Epithelial cell of proximal tubule (primary cell): ENCODE measurements at regions not wholly inside any gene's neighbourhood (a gene's known extent, or its start where the extent isn't known, plus 50 kb on each side); places are given as distances from the start of the nearest gene placed in this dataset.

Experiments
- DNase-seq: peaks from one replicate; pipeline ENCODE4 v3.0.0-alpha.2; 2011; ENCODE audit warnings: low read depth
- H3K4me3 ChIP-seq: 2 replicates; pipeline ENCODE4 v1.5.1; 2011; ENCODE audit warnings: low read depth, mild to moderate bottlenecking, low read length
- CTCF ChIP-seq: conservative IDR thresholded peaks from 2 replicates; pipeline ENCODE4 v1.5.1; 2012; ENCODE audit warnings: low read depth, mild to moderate bottlenecking, low read length

- DNase-seq, result no peak
- no peak overlapping the region for H3K4me3 ChIP-seq
- no peak for TF ChIP-seq CTCF
These were observed 814.3 kb downstream of the BCL11A start for GRCh38 chr2:59739166-59739565.

DNA sequence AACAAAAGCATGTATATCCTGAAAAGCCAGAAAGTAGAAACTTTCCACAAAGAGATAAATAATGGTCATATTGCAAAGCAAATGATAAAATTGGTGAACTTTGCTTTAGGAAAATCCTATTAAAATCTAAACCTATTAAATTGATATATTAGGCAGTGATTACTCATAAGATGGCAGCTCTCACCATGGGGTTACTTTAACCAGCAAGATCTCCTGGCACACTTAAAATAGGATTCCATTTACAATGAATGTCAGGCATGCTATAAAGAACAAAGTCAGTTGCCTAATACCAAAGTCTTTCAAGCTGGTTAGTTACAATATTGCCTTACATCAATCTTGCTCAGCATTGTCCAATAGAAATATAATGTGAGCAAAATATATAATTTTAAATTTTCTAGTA, 816.2 kb downstream of the BCL11A start:
- TF ChIP-seq CTCF, result no peak
- no peak for DNase-seq
- H3K4me3 ChIP-seq, result no peak overlapping the region

DNA sequence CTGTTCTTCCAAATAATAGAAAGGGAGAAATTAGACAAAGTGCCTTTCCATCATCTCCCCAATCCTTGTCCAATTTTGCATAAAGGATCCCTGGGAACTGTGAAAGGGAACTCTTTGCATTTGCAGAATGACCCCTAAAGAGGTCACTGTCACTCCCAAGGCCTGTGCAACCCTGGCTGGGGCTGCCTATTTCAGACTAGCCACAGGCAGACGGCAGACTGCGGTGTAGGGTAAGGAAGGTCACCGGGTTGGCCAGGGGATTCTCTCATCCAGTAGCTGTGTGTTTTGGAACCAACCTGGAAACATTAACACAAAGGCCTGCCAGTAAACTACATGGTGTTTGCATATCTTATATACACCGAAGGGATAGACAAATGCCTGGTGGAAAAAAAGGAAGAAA, 818.7 kb downstream of the BCL11A start:
- no peak for TF ChIP-seq CTCF
- no peak overlapping the region for H3K4me3 ChIP-seq
- DNase-seq, result no peak

- TF ChIP-seq CTCF, result no peak
- no peak for DNase-seq
- no peak overlapping the region for H3K4me3 ChIP-seq
These were observed 819.5 kb downstream of the BCL11A start for GRCh38 chr2:59733970-59734369.

- no peak overlapping the region for H3K4me3 ChIP-seq
- no peak for DNase-seq
- TF ChIP-seq CTCF, result no peak
These were observed 819.9 kb downstream of the BCL11A start for GRCh38 chr2:59733567-59733930.

DNA sequence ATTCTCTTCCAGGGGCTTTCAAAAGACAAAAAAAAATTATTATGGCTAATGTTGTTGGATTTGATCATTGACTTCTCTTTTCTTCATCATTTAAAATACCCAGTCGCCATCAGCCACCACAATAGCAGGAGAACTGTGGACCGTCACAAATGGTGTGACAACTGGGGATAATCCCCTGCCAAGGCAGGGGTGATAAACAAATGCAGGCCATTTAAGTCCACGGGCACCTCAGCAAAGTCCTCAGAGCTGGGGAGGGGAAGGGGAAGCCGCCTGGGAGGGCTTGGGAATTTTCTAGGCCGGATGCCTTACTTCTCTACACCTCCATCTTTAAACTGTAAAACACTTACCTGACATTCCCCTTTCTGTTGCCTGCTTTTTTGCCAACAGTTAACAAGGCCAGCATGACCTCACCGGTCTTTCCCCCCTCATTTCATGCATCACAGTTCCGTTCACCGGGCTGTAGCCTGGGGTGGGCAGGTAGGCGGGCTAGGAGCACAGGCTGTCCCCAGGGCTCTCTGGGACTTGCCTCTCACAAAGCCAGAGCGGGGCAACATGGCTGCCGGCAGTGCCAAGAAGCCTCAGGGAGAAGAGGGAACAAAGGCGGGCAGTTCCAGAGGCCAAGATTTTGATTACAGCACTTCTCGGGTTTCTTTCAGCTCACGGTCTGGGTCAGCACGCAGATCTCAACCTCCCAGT, 820.4 kb downstream of the BCL11A start:
- no peak for DNase-seq
- no peak for TF ChIP-seq CTCF
- H3K4me3 ChIP-seq, result no peak overlapping the region

- no peak overlapping the region for H3K4me3 ChIP-seq
- no peak for TF ChIP-seq CTCF
- no peak for DNase-seq
These were observed 826.3 kb downstream of the BCL11A start for GRCh38 chr2:59727121-59727590.
